NCI-H510A treated with DMSO at 0.1 percent for 48 hours (cell line): ENCODE measurements at regions not wholly inside any gene's neighbourhood (a gene's known extent, or its start where the extent isn't known, plus 50 kb on each side); places are given as distances from the start of the nearest gene placed in this dataset.
"Not testable (repeated sequence)": the region's sequence is repeated elsewhere in the genome, so short reads cannot be mapped to it uniquely, and the experiment has no call there.

Source experiments
- DNase-seq: peaks from one replicate; lab custom pipeline; 2025; lab: John Stamatoyannopoulos, UW

GRCh38 chr5:173495225-173495904 is 121.1 kb downstream of the BOD1 start:
- DNase-seq = no peak

DNA sequence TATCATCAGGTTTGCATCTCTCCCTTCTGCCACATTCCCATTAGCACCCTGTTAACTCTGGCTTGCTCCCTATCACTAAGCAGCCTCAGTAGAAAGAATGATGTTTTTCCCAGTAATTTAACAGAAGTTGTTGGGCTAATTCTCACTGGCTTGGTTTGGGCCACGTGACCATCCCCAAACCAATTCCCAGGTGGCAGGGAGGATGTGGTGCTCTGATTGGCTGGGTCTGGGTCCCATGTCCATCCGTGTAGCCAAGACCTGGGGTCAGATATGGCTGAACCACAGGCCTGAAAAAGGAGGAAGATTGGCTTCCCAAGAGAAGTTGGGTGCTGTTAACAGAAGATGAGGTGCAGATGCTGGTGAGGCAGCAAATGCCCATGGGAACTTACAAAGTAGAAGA is 122.0 kb downstream of the BOD1 start:
- DNase-seq = no peak

- no peak for DNase-seq
Observed at GRCh38 chr5:173493846-173494245, 122.6 kb downstream of the BOD1 start.

DNA sequence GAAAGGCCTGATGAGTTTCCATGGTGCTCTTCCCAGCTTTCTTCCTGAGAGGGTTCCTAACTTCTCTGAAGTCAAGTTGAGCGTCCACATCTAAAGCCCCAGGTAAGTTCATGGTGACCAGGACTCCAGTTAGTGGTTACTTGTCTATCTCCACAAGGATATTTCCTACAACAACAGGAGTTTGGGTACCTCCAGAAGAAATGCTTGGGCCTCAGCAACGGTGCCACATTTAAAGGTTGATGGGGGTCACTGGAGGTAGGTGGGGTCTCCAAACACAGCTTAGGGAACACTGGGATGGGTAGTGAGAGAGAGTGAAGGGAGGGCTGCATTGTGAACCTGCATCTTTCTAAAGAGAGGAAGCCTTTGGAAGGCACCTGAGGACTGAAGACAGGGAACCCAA is 123.4 kb downstream of the BOD1 start:
- DNase-seq = no peak

DNA sequence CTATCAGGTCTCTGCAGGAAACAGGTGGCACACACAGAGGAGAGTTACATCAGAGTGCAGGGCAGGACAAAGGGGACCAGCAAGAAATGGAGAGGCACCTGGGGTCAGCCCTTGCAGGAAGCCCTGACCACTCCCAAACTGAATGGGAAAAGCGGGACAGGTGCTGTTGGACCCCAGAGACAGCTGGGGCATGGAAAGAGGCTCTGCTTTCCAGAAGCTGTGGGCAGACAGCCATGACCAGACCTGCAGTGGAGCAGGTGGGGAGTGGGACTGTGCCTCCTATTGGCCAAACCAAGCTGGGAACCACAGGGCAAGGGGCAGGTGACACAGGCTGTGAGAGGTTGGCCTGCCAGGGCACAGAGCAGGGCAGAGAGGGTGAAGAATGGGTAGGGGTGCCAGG is 125.8 kb downstream of the BOD1 start:
- DNase-seq = no peak

- no peak for DNase-seq
Observed at GRCh38 chr5:173488144-173488543, 128.3 kb downstream of the BOD1 start.

DNA sequence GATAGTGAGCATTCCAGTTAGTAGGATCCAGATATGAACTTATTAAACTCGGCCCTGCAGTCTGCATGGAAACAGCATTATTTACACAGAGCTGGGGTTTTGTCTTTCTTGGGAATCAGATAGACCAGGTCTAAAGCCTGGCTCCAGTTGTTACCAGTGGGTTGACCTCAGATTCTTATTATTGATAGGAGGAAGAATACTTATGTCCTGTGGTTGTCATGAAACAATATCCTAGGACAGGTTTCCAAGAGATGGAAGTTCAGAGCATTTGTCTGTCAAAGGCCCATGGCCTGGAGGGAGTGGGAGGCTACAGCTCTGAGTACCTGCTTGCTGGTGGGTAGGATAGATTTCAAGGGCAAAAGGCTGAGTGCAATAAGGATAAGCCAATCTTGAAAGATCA is 129.2 kb downstream of the BOD1 start:
- no peak for DNase-seq

GRCh38 chr5:173486355-173487225 is 129.9 kb downstream of the BOD1 start:
- DNase-seq = no peak

DNA sequence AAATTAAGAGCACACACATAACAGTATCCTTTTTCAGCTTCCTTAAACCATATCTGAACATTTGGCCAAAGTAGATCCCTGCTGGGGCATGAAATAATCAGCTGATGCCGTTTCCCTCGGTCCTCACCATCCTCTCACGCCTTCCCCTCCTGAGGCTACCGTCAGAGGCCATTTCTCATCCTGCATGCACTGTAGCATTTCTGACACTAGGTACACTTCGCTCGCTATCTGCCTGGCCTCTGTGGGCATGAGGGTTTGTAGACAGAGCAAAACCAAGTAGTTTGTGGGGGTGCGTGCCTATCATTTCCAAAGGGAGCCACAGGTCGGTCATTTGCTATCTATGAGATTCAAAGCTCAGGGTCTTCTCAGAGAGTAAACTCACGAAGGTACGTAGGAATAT is 131.9 kb downstream of the BOD1 start:
- DNase-seq = no peak

DNA sequence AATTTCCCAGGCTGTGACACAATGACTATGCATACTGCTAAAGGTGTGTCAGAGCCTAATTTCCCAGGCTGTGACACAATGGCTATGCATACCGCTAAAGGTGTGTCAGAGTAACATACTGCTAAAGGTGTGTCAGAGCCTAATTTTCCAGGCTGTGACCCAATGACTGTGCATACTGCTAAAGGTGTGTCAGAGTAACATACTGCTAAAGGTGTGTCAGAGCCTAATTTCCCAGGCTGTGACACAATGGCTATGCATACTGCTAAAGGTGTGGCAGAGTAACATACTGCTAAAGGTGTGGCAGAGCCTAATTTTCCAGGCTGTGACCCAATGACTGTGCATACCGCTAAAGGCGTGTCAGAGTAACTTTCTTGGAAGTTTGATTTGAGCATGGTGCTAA is 132.9 kb downstream of the BOD1 start:
- not testable (repeated sequence) for DNase-seq

DNA sequence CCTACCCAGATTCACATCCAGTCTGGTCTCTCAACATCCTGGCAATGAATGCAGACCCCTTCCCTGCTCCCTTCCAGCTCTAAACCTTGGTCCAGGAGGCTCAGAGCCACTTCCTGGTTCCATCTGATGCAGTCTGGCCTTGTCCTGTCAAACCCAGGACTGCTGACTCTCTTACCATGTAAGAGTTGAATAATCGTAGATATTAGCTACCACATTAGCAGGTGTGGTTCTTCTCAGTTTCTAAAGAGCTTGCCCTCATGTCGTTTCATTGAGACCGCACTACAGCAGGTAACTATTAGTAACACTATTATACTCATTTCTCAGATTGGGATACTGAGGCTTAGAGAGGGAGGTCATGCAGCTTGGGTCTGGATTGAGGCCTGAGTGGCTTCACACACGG is 133.3 kb downstream of the BOD1 start:
- DNase-seq = no peak

DNA sequence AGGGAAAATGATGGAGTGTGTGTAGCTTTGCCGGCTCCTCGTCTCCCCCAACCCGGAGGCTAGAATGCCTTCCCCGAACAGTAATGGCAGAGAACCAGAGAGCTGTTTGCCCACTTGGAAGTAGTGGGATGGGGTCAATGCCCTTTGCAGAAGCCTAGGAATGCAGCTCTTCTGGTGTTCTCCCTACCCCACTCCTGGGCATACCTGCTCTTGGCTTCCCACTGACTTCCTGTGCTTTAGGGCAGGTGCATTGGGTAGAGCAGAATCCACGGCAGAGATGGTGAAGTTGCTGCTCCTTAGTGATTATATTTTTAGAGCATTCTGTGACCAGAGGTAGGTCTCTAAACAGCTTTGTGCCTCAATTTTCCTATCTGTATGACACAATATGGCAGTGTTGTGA is 134.6 kb downstream of the BOD1 start:
- DNase-seq = no peak

DNA sequence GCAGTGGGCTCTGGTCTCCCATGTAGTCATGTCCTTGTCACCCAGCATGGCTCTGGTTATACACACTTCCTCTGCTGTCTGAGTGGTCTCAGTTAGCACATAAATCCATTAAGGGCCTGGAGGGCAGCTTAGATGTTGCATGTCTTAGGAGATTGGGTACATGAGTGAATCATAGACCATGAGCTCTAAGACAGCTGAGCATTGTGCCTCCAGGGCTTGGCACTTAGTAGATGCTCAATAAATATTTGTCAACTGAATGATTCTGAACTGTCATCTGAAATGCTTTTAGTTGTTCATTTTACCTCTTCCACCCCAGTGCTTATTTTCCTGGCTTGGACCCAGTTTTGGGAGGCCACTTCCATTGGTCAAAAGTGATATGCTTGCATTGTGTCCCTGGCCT is 135.6 kb downstream of the BOD1 start:
- DNase-seq = no peak

- no peak for DNase-seq
Observed at GRCh38 chr5:173479711-173480110, 136.7 kb downstream of the BOD1 start.

DNA sequence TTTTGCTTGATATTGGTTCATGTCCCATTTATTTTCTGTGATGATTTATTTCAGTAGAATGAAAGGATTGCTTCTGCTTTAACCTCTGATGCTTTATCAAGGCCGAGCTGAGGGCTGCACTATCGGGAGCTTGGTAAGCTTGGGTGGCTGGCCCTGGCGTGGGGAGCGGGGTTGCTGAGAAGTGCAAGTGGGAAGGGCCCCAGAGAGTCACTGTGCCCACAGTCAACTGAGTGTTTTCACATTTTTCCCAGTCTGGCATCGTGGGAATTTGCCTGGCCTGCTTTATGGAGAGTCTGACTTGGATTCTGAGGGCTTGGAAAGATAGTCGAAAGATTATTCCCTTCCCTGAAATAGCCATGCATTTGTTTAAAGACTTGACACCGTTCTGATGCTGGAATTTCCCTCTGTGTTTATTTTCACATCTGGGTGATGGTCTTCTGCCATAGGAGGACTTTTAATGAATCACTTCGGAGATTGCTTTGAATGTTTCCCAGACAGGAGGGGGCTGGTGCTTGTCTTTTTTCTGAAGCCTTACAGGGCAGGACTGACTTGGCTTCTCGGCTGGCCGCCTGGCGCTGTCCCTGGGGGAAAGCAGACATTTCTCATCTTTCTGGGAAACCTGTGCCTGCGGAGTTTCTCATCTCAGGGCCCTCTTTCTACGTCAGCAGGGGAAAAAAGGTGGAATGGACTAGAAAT is 139.0 kb downstream of the BOD1 start:
- no peak for DNase-seq

- DNase-seq = no peak
Observed at GRCh38 chr5:173475780-173476179, 140.7 kb downstream of the BOD1 start.

DNA sequence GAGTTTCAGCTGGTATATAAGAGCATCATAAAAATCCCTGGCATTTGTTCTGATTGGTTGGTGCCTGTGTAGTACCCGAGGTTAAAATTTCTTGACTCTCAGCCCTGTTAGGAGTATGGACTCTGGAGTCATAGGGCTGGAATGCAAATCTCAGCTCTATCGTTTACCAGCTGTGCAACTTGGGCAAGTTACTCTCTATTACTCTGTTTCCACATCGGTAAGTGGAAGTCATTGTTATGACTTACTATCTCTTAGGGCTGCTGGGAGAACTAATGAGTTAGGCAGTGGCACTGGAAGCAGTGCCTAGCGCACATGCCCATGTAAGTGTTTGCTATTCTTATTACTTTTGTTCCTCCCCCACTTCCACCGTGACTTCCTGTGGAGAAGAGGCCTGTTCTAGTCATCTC is 141.6 kb downstream of the BOD1 start:
- DNase-seq = peak; percentile 2

- DNase-seq = no peak
Observed at GRCh38 chr5:173473288-173473687, 143.2 kb downstream of the BOD1 start.

- DNase-seq = no peak
Observed at GRCh38 chr5:173472784-173473278, 143.6 kb downstream of the BOD1 start.

GRCh38 chr5:173472164-173472563 is 143.9 kb upstream of the STC2 start:
- DNase-seq = no peak

DNA sequence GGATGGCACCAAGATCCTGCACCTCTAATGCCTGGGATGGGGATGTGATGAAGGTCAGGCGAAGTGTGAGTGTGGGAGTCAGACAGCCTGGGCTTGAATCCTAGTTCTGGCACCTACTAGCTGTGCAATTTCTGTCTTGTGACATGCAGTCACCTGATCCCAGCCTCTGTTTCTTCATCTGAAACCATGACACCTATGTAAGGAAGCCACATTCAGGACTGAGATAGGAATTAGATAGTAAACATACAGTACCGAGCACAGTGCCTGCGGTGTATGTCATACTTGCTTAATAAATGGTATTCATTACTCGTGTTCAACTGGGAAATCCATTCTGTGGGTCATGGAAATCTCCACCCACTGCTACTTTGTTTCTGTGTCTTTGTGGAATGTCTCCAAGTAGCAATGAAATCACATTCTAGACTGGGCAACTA is 140.6 kb upstream of the STC2 start:
- DNase-seq = no peak

DNA sequence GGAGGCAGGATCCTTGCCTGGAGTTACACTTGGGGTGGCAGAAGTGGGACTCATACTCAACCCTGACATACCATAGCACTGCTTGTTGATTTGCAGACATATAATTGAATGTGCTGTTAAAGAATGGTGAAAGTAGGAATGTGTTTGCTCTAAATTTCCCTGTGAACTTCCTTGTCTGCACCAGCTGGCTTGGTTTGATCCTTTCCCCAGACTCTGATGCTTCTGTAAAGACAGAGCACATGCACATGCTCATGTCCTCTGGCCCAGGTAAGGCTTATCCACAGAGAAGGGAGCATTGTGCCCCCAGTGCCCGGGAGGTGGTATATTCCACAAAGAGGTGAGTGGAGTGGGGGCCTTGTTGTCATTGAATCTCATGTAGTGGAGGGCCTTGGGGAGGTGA is 138.0 kb upstream of the STC2 start:
- DNase-seq = no peak

DNA sequence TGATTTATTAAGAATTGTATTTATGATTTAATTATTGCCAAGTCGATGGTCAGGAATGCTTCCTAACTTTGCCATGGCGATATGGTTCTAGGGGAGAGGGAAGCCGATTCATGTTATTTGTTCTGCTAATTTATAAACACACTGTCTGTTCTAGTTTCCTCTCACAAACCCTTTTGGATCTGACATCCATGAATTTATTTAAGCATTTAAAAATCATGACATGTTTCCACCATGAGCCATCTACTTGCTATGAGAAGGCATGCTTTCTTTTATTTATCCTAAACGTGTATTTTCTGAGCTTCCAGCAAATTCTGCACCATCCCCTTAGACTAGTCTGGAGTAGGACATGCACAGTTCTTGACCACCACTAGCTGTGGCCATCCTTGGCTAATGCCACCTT is 136.6 kb upstream of the STC2 start:
- DNase-seq = no peak
